ENCODE measurements at regions not wholly inside any gene's neighbourhood (a gene's known extent, or its start where the extent isn't known, plus 50 kb on each side); places are given as distances from the start of the nearest gene placed in this dataset.

DNA sequence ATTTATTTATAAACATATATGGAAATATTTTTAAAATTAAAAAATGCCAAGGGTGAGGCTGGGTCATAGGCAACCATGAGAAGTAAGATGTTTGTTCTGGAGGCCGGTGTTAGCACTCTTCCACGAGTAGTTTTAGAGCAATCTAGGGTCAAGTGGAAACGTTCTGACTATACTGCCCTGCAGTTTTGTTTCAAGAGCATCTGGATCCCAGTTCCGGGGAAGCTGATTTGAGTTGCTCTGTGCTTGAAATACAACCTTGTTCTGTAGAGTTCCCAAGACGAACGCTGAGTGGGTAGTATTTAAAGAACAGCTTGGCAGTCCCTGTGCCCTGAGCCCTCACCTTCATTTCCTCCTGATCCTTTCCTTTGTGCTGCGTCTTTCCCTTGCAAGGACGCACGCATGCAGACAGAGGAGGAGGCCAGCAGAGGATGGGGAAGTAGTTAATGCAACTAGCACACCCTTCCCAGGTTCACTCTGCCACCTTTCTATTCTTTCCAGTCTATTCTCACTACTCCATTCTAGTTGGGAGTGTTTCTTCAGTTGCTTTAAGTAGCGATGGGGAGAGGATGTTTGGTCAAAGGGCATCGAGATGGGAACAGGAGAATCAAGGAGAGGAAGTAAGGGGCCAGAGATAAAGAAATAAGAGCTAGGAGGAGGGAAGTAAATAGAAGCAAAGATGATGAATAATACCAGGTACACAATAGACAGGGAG lies 68.3 kb upstream of the ZSWIM6 start:
- DNase-seq: peak; percentile 3

DNA sequence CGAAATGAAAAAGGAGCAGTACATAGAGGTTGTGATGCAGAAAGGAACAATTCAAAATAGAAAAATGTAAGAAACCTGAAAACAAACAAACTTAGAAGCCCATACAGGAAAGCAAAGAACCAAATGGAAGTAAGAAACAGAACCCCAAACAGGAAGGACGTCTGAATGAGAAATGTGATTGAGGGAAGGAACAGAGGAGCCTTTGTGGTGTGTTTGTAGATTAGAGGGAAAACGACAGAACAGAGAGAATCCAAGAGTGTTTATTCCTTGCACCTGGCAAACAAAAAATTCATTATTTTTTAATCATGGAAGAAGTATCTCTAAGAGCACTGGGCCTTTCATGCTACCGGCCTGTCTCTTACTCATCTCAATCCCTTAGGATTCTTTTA lies 67.8 kb upstream of the ZSWIM6 start:
- no peak for DNase-seq

DNA sequence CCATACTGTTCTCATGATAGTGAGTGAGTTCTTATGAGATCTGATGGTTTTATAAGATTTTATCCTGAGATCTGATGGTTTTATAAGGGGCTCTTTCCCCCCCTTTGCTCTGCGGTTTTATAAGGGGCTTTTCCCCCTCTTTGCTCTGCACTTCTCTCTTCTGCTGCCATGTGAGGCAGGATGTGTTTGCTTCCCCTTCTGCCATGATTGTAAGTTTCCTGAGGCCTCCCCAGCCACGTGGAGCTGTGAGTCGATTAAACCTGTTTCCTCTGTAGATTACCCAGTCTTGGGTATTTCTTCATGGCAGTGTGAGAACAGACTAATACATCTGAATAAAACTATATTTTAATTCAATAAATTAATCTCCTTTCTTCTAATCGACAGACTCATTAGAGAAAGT lies 64.9 kb upstream of the ZSWIM6 start:
- no peak for DNase-seq

DNA sequence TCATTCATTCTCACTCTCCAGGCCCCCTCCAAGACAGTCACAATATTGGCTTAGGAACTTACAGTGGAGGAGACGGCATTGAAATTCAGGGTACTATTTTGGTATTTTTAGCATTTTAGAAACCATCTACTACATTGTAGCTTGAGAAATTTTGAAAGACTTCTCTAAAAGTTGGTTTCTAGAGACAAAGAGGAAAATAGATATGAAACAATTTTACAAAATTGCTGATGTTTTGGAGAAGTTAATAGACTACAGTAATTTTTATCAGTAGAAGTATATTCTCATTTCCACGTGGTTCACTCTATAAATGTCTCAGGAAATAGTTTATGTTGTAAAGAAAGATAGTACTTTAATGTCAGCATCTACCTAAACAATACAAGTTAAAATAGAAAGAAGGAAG lies 63.2 kb upstream of the ZSWIM6 start:
- no peak for DNase-seq

DNA sequence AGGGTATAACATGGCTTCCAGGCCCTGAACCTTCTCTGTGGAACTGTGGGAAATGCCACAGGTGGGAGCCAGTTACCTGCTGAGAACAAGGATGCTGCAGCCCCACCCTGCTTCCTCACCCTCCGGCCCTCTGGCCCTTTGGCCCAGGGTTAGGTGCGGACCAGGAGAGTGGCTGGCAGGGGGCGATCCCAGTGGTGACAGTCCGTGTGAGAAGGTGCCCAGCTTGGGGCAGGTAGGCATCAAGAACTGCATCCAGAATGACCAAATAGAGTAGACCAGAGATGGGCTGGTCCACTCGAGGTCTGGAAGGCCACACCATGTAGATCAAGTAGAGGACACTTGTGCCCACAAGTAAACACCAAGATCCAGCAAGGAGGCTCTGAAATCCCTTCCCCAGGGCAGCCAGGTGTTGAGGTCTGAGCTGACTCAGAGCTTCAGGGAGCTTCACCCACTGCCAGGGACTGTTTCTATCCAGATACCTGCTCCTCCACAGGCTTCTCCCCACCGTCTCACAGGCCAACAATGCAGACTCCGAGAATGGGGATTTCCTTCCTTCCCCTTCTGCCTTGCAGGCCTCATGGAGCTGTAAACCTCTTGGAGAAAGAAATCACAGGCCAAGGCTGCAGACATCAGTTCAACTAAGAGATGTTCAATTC lies 61.4 kb upstream of the ZSWIM6 start:
- no peak for DNase-seq

DNA sequence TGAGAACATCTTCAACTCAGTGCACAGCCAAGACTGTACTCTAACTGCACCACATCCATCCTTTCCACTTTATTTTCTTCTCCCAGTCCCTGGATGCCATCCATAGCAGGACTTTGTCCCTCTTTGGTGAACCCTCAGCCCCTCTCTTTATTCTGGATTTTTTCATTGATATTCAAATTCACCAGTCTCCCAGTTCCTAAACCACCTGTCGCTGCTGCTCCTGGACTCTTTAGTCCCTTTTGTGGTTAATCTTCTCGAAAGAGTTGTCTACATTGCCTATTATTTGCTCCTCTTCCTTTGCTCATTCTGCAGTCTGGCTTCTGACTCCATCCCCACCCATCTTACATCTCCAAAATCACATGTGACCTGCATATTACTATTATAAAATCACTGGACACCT lies 59.4 kb upstream of the ZSWIM6 start:
- no peak for DNase-seq

DNA sequence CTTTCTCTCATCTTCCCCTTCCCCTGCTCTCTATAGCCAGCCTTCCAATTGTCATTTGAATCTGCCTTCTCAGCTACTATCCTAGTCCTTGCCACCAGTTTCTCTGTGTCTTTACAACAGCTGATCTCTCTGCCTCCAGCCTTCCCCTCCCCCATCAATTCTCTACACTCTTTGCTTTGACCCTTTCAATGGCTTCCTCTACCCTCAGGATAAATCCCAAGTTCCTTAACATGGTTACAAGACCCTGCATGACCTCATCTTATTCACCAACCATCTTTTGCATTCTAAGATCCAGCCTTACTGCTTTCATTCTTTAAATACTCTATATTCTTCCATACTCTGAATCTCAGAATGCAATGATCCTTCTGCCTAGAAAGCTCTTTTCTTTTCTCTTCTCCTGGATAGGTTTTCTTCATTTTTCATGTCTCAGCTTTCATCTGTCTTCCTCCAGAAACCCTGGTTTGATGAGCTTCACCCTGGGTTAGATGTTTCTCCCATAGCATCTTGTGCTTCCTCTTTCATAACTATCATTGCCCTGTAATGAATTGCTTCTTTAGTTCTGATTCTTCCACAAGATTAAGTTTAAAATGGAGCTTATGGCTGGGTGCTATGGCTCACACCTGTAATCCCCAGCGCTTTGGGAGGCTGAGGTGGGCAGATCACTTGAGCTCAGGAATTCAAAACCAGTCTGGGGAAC lies 58.6 kb upstream of the ZSWIM6 start:
- DNase-seq: no peak

DNA sequence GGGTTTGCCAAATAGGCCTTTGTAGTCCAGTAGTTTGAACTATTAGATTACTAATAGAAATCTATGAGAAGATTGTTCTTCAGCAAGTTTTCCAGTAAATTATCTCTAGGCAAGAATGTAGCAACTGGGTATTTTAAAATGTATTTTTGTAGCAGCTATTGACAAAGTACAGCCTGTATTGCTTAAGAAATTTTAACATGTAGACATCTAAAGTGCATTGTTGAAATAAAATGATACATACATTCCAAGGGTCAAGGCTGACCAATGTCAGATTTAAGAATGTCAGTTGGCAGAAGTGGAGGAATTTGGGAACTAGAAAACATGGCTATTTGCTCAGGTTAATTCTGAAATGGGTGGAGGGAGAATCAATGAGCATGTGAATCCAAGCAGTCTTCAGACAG lies 57.5 kb upstream of the ZSWIM6 start:
- DNase-seq: no peak

DNA sequence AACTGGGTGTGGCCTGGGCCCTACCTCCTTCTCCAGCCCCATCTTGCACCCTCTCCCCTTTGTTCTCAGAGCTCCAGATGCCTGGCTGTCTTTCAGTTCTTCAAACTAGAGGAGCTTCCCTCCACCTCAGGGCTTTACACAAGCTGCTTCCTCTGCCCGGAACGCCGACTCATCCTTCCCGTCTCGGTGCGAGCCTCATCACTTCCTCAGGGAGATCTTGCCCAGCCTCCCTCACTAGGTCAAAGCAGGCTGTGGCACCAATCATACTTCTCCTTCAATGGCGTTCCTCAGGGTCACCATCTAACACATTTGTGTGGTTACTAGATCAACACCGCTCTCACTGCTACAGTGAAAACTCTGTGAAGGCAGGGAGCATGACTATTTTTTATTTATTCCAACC lies 56.2 kb upstream of the ZSWIM6 start:
- no peak for DNase-seq

DNA sequence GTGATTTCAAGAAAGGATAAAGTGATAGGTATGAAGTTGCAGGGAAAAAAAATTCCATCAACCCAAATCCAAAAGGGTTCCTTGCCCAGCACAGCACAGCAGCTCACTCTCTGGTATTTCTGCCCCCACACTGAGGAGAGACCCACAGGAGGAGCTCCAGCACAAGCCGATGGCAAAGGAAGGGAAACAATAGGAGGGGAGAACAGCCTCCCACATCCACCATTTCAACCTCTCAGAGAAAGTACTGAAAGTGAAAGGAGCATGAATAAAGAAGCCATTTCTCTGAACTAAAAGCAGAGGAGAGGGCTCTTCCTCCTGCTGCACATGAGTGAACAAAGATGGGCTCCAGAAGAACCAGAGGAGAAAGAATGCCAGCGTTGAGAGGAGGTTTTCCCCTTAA lies 54.9 kb upstream of the ZSWIM6 start:
- no peak for DNase-seq

DNA sequence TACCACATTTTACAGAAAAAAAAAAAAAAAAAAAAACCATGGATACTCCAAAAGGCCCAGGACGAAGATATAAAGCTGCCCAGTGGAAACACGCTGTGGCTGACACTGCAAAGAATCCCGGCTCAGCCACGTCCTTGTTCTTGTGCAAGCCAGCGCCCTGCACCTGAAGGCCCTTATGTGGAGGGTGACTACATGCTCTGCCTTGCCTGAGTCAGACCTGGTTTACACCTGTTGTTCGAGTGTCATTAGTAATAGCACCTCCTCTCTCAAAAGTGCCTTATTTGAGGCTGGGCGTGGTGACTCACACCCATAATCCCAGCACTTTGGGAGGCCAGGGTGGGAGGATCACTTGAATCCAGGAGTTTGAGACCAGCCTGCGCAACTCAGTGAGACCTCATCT lies 54.3 kb upstream of the ZSWIM6 start:
- no peak for DNase-seq

DNA sequence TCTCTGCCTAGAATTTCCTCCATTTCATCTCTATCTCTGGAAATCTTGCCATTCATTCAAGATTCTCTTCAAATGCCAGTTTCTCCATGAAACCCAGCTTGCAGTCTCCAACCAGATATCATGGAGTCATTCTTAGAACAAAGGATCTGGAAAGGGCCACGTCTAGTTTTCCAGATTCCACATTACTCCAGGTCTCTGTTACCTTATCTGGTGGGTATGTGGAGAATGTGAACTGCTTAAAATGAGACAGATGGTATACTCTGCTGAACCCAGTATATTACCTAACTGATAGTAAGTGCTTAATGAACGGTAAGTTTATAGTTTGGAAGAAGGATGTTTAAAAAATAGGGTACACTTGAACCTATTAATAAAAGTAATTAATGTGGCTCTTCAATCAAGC lies 52.3 kb upstream of the ZSWIM6 start:
- DNase-seq: no peak

DNA sequence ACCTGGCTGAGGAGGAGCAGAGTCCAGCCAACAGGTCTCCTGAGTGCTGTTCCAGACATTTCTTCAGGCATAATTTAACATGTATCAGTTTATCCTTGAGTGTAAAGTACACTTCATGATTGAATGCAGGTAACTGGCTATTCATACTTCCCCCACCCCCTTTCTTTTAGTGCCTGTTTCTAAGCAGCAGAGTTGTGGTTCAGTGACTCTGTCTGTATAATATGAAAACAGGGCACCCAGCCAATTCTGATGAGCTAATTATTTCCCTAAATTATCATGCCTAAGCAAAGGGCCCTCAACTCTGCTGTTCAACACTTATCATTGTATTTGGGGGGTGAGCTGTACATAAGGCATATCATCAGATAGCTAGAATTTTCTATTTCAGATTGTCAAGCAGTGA lies 51.9 kb upstream of the ZSWIM6 start:
- DNase-seq: peak; percentile 90

DNA sequence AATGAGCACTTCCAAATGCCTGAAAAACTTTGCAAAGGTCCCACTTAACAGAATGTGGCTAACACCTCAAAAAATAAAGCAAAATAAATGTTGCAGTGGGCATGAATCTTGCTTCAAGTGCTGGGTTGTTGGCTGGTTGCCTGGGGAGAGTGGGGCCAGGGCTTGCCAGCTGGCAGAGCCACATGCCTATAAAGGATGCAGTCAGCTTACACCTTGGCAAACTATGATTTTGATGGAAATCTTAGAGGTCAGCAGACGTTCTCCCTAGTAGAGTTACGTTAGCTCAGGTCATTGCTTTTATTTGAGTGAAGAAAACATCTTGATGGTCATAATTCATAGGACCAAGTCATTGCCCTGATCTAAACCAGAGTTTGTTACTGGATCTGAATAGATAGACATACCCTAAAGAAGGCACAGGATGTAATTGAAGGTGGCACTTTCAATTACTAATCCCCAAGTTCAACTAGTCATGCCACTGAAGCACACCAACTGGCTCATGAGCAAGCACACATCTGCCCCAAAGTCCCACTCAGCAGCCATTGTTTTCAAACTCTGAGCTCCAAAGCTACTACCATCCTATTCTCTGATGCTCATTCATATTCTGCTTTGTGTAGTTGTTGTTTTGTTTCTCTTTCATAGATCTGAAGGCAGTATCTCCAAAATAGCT lies 51.2 kb upstream of the ZSWIM6 start:
- DNase-seq: peak; percentile 83

DNA sequence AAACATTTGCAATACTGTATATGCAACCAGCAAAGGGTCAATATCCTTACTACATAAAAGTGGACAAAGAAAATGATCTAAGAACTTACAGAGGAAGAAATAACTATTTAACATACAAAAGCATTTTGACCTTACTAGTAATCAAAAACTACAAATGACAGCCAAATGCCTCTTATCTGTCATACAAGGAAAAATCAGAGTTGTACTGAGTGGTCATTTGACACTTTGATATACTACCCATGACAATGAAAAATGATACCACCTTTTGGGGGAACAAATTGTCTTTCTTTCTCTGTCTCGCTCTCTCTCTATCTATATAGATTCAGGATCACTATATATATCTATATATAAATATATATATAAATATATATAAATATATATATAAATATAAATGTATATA lies 50.4 kb upstream of the ZSWIM6 start:
- DNase-seq: no peak
